ENCODE measurements at regions not wholly inside any gene's neighbourhood (a gene's known extent, or its start where the extent isn't known, plus 50 kb on each side); places are given as distances from the start of the nearest gene placed in this dataset.

- TF ChIP-seq ZFP3 (tag by site-specific recombination; IDR thresholded peaks at IDR 0.05; ENCODE audit: low read depth) (no peak), CTCF (tag by site-specific recombination; IDR thresholded peaks at IDR 0.05) (no peak), YY1 (tag by site-specific recombination; IDR thresholded peaks at IDR 0.05) (no peak), ZNF24 (tag by site-specific recombination; IDR thresholded peaks at IDR 0.05) (no peak), ZNF10 (tag by site-specific recombination; IDR thresholded peaks at IDR 0.05) (no peak)
Measured at GRCh38 chr10:31708474-31708873, 220.2 kb downstream of the ARHGAP12 start.

Measured in HEK293 (cell line).